HG02885 (cell line): ENCODE measurements at regions not wholly inside any gene's neighbourhood (a gene's known extent, or its start where the extent isn't known, plus 50 kb on each side); places are given as distances from the start of the nearest gene placed in this dataset.

Experiments used
- ATAC-seq: cut with Tn5 transposase; IDR thresholded peaks from one replicate; pipeline ENCODE4 v1.9.1; 2021; ENCODE audit warnings: mild to moderate bottlenecking; ENCODE audit not compliant: unreplicated experiment, poor library complexity

- ATAC-seq, result no peak
These were observed 83.9 kb upstream of the IRS2 start for GRCh38 chr13:109870274-109870673.

GRCh38 chr13:109869312-109870237, 83.2 kb upstream of the IRS2 start:
- ATAC-seq, result no peak

DNA sequence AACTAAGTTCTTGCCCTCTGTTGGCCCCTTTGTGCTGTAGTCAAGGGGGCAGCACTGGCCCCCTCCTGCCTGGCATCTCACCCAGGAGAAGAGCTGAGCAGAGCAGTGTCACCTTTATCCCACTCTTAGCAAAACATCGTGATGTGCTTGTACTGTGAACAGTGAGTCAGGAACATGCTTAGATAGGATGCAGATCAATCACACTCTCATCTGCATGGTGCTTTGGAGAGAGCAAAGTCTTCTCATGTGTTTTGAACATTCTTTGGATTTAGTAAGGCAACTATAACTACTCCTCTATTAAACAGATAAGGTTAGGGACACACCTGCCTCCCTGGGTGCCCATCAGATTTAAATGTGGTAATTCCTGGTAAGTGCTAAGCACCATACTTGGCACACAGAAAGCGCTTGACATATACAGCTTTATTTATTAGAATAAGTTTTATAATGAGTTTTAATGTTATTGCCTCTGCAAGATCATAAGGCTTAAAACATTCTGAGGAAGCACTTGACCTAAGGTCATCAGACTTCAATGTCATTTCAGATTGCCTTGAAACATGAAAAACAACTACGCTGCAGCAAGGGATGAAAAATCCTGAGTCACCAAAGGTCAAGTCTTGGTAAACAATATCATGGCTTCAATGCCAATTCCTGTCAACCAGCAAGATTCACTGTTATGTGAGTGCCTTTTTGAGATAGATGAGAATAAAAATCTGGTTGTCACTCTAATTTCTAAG, 82.4 kb upstream of the IRS2 start:
- no peak for ATAC-seq

GRCh38 chr13:109867766-109868165, 81.4 kb upstream of the IRS2 start:
- no peak for ATAC-seq

DNA sequence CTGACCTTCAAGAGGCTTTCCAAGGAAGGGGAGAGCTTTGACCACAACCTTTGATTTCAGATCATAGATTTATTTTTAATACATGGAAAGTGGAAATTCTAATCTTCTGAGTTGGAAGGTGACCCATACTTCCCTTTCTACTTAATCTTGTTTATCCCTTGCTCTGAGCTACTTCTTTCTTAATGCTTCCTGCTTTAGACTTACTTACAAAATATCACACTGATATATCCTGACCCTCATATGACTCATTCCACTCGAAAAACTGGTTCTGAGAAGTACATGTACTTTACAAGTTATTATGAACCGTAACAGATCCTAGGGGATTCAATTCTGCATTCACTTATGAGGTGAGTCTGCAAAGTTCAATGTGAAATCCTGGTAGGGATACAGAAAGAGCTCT, 76.2 kb upstream of the IRS2 start:
- ATAC-seq, result no peak

- ATAC-seq, result no peak
These were observed 73.5 kb upstream of the IRS2 start for GRCh38 chr13:109859898-109860297.

GRCh38 chr13:109859216-109859835, 72.9 kb upstream of the IRS2 start:
- no peak for ATAC-seq

GRCh38 chr13:109858319-109858718, 71.9 kb upstream of the IRS2 start:
- ATAC-seq, result no peak

- ATAC-seq, result no peak
These were observed 71.4 kb upstream of the IRS2 start for GRCh38 chr13:109857803-109858202.

GRCh38 chr13:109857325-109857724, 70.9 kb upstream of the IRS2 start:
- ATAC-seq, result no peak

DNA sequence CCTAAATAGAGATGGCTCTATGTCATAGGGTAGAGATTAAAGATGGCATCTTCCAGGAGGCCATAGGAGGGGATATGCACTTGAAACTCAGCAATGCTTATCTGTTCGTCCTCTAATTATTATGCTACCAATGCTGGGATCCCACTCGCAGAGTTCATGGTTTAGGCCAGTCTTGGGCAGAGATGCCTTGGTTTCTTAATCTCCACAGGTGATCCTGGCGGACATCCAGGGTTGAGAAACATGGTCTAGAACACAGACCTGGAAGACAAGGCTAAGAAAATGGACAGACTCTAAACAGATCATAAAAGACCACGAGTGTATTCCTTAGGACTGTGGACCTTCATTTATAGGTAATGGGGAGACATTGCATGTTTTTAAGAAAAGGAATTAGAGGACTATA, 70.0 kb upstream of the IRS2 start:
- ATAC-seq, result no peak

DNA sequence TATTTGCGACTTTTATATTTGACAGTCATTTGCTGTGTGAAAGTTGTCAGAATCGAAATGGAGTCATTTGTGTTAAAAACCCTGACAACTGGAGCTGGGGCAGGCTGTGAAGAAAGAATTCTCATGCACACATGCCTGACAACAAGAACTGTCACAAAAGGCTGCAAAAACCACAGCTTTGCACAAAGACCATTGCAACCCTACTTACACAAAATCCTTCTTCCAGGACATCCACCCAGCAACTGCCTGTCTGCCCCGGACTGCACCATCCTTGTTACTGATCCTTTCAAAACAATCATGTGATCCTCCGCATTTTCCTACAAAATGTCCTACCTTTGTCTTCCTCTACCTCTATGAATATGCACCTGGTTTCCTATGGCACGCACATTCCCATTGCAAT, 66.8 kb upstream of the IRS2 start:
- ATAC-seq, result no peak

DNA sequence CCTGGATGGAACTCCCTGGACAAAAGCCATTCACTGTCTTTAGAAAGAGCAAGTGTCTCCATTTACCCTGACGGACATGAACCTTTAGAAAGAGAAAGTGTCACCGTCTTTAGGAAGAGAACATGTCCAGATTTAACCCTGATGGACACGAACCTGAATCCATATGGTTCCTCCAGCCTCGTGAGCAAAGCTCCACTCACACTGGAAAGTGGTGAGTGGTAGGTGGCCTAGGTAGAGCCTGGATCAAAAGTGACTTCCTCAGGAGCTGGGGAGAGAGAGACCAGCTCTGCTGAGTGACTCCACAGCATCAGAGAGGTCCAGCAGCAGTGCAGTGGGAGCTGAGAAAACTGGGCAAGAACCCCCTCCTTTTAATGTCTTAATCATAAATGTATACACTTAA, 59.8 kb upstream of the IRS2 start:
- ATAC-seq, result no peak

DNA sequence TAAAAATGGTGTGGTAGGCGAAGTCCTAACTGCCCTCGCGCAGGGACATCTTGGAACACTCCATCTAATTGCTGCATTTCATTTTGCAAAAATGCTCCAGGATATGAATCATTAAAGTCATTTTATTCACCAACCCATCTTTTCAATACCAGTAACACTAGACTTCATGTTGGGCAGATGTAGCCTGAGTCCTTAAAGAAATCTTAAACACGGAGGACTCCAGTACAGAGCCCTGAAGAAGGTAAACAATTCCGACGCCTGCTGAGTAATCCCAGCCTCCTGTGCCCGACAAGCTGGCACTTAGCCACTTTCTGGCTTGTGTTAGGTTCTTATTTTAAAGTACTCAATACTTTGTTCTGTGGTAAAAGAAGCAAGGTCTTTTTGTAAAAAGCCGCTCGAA, 58.0 kb upstream of the IRS2 start:
- no peak for ATAC-seq

DNA sequence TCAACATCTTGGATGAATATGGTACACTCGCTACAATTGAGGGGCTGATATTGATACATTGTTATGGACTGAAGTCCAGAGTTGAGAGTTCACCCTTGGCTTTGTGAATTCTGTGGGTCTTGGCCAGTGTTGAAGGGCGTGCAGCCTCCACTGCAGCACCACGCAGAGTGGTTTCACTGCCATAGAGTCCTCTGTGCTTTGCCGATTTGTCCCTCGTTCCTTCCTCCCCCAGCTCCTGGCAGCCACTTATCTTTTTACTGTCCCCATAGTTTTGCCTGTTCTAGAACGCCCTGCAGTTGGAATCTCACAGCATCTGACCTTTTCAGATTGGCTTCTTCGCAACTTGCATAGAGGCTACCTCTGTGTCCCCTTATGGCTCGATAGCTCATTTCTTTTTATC, 57.3 kb upstream of the IRS2 start:
- ATAC-seq, result no peak

- ATAC-seq, result no peak
These were observed 56.0 kb upstream of the IRS2 start for GRCh38 chr13:109842212-109842920.

GRCh38 chr13:109840893-109841287, 54.5 kb upstream of the IRS2 start:
- ATAC-seq, result no peak

GRCh38 chr13:109840201-109840892, 54.0 kb upstream of the IRS2 start:
- no peak for ATAC-seq

- no peak for ATAC-seq
These were observed 50.5 kb upstream of the IRS2 start for GRCh38 chr13:109836629-109837607.
